ENCODE measurements at regions not wholly inside any gene's neighbourhood (a gene's known extent, or its start where the extent isn't known, plus 50 kb on each side); places are given as distances from the start of the nearest gene placed in this dataset.

- no peak for DNase-seq (ENCODE audit: low spot score)
Observed at GRCh38 chr15:46315434-46315833, 680.6 kb downstream of the SQOR start.

- DNase-seq (ENCODE audit: low spot score) = no peak
Observed at GRCh38 chr15:46316024-46316423, 681.2 kb downstream of the SQOR start.

GRCh38 chr15:46317029-46317428 is 682.2 kb downstream of the SQOR start:
- DNase-seq (ENCODE audit: low spot score) = no peak

GRCh38 chr15:46322753-46323152 is 687.9 kb downstream of the SQOR start:
- no peak for DNase-seq (ENCODE audit: low spot score)

- DNase-seq (ENCODE audit: low spot score) = no peak
Observed at GRCh38 chr15:46326173-46326572, 691.3 kb downstream of the SQOR start.

- DNase-seq (ENCODE audit: low spot score) = no peak
Observed at GRCh38 chr15:46328821-46329220, 694.0 kb downstream of the SQOR start.

- DNase-seq (ENCODE audit: low spot score) = no peak
Observed at GRCh38 chr15:46329876-46330275, 695.0 kb downstream of the SQOR start.

- DNase-seq (ENCODE audit: low spot score) = no peak
Observed at GRCh38 chr15:46331546-46331945, 696.7 kb downstream of the SQOR start.

GRCh38 chr15:46343196-46343935 is 708.5 kb downstream of the SQOR start:
- no peak for DNase-seq (ENCODE audit: low spot score)

GRCh38 chr15:46344115-46344724 is 709.4 kb downstream of the SQOR start:
- DNase-seq (ENCODE audit: low spot score) = no peak

- DNase-seq (ENCODE audit: low spot score) = no peak
Observed at GRCh38 chr15:46344915-46345314, 710.1 kb downstream of the SQOR start.

GRCh38 chr15:46354443-46354842 is 719.6 kb downstream of the SQOR start:
- no peak for DNase-seq (ENCODE audit: low spot score)

- no peak for DNase-seq (ENCODE audit: low spot score)
Observed at GRCh38 chr15:46365572-46365971, 730.7 kb downstream of the SQOR start.

- no peak for DNase-seq (ENCODE audit: low spot score)
Observed at GRCh38 chr15:46366360-46367007, 731.7 kb downstream of the SQOR start.

- DNase-seq (ENCODE audit: low spot score) = no peak
Observed at GRCh38 chr15:46383978-46384377, 749.1 kb downstream of the SQOR start.

- no peak for DNase-seq (ENCODE audit: low spot score)
Observed at GRCh38 chr15:46386356-46386755, 751.5 kb downstream of the SQOR start.

GRCh38 chr15:46389739-46390138 is 754.9 kb downstream of the SQOR start:
- no peak for DNase-seq (ENCODE audit: low spot score)

GRCh38 chr15:46394463-46394862 is 759.6 kb downstream of the SQOR start:
- DNase-seq (ENCODE audit: low spot score) = no peak

- no peak for DNase-seq (ENCODE audit: low spot score)
Observed at GRCh38 chr15:46408312-46408711, 773.5 kb downstream of the SQOR start.

GRCh38 chr15:46409841-46410301 is 775.0 kb downstream of the SQOR start:
- DNase-seq (ENCODE audit: low spot score) = no peak

- DNase-seq (ENCODE audit: low spot score) = no peak
Observed at GRCh38 chr15:46410705-46411104, 775.9 kb downstream of the SQOR start.

- DNase-seq (ENCODE audit: low spot score) = no peak
Observed at GRCh38 chr15:46411900-46412299, 777.1 kb downstream of the SQOR start.

- no peak for DNase-seq (ENCODE audit: low spot score)
Observed at GRCh38 chr15:46413799-46414198, 779.0 kb downstream of the SQOR start.

Data from CD4-positive, alpha-beta T cell treated with Interleukin-6 at 100 ng/mL for 8 hours (primary cell).